H1 (cell line): ENCODE measurements at regions not wholly inside any gene's neighbourhood (a gene's known extent, or its start where the extent isn't known, plus 50 kb on each side); places are given as distances from the start of the nearest gene placed in this dataset.

Experiments
- CHD1 ChIP-seq: IDR thresholded peaks from 2 replicates; pipeline ENCODE4 v1.6.1; 2012; ENCODE audit warnings: low read depth, low read length, improper control_type of control experiment
- EGR1 ChIP-seq: IDR thresholded peaks from 2 replicates; pipeline ENCODE4 v1.6.1; 2011; ENCODE audit warnings: low read depth, low read length, borderline replicate concordance
- RXRA ChIP-seq: IDR thresholded peaks from 2 replicates; pipeline ENCODE4 v1.6.1; 2011; ENCODE audit warnings: low read depth, mild to moderate bottlenecking, low read length, moderate library complexity; ENCODE audit not compliant: insufficient read depth
- TF ChIP-seq, protein P1 (sequence below): IDR thresholded peaks from 2 replicates; pipeline ENCODE4 v1.6.1; 2012; ENCODE audit warnings: low read length, inconsistent platforms

DNA sequence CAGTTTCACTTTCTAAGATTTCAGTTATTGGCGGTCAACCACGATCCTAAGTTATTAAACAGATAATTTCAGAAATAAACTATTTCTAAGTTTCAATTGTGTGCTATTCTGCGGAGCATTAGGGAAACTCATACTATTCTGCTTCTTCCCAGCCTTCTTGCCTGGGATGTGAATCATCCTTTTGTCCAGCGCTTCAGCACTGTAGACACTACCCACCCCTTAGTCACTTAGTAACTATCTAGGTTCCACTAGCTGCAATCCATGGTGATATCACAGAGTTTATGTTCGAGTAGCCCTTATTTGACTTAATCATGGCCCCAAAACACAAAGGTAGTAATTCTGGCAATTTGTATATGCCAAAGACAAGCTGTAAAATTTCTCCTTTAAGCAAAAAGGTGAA is 279.9 kb upstream of the ADAMTS5 start (continued):
- TF ChIP-seq EGR1 (no peak), CHD1 (no peak), RXRA (no peak)
- TF ChIP-seq, protein P1, sequence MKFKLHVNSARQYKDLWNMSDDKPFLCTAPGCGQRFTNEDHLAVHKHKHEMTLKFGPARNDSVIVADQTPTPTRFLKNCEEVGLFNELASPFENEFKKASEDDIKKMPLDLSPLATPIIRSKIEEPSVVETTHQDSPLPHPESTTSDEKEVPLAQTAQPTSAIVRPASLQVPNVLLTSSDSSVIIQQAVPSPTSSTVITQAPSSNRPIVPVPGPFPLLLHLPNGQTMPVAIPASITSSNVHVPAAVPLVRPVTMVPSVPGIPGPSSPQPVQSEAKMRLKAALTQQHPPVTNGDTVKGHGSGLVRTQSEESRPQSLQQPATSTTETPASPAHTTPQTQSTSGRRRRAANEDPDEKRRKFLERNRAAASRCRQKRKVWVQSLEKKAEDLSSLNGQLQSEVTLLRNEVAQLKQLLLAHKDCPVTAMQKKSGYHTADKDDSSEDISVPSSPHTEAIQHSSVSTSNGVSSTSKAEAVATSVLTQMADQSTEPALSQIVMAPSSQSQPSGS: no peak
- TF ChIP-seq, all 59 proteins: peak for 0
